Activated CD4-positive, CD25-positive, alpha-beta regulatory T cell treated with anti-CD3 and anti-CD28 coated beads, Interleukin-2, amount 50 U/mL, for 72 hours (primary cell): ENCODE measurements at regions not wholly inside any gene's neighbourhood (a gene's known extent, or its start where the extent isn't known, plus 50 kb on each side); places are given as distances from the start of the nearest gene placed in this dataset.

Source experiments
- DNase-seq: peaks from one replicate; pipeline ENCODE4 v3.0.0; 2021

DNA sequence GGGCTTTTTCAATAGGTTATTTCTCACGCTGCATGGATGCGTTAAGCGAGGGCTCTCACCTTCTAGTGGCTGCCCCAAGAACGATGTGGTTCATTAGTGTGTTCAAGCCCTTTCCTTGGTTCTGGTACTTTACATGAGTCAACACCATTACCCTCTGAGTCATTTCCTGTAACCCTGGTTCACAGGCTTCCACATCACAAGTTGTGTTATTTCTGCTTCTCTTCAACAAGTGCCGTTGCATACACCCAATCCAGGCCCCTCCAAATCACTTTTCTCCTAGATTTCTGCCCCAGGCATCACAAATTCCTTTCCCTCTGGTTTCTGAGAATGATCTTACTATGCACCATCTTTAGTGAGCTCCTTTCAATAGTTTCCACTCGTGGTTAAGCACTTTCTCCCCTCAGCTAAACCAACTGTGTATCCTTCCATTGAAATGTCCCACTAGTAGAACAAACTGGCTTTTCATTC, 69.5 kb upstream of the RAD23B start:
- DNase-seq: no peak

GRCh38 chr9:107214381-107214780, 68.7 kb upstream of the RAD23B start:
- DNase-seq: no peak

GRCh38 chr9:107214915-107215314, 68.2 kb upstream of the RAD23B start:
- no peak for DNase-seq

- no peak for DNase-seq
These were observed 67.7 kb upstream of the RAD23B start for GRCh38 chr9:107215381-107215780.

- DNase-seq: no peak
These were observed 66.8 kb upstream of the RAD23B start for GRCh38 chr9:107216329-107216728.

GRCh38 chr9:107218829-107219485, 64.1 kb upstream of the RAD23B start:
- no peak for DNase-seq

GRCh38 chr9:107219486-107220077, 63.5 kb upstream of the RAD23B start:
- DNase-seq: no peak

DNA sequence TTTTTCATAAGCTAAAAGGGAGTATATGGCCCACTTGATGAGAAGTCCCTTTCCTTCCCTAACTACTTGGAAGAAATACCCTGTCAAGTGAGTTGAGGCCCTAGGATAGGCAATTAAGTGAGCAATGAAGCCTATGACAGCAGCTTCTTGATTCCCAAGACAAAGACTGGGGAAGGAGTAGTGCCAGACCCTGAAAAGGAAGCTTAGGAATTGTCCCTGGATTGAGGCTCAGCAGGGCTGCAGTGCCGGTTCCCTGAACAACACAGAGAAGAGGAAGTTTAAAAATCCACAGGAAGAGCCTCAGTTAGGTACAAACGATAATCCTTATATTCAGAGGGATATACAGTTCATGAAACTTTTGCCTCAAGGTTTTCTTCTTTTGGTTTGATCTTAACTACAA, 61.8 kb upstream of the RAD23B start:
- DNase-seq: no peak

DNA sequence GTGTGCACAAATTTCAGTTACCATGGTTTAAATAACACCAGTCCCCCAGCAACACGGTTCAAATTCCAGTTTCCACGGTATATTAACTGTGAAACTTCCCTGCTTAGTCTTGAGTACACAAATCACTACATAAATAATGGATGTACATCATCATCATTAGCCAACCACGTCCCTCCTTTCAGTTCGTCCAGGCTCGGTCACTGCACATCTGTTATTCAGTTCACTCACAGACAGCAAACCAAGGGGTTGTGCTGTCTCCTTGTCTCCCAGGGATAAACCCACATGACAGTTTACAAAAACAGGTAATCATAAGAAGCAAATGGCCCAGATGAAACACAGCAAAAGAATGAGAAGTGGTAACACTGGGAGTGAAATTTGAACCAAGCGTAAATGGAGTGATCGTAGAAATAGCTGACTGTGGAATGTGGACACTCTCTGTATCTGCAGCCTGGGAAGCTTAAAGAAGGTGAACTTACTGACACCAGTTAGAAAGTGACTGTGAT, 61.0 kb upstream of the RAD23B start:
- DNase-seq: no peak

DNA sequence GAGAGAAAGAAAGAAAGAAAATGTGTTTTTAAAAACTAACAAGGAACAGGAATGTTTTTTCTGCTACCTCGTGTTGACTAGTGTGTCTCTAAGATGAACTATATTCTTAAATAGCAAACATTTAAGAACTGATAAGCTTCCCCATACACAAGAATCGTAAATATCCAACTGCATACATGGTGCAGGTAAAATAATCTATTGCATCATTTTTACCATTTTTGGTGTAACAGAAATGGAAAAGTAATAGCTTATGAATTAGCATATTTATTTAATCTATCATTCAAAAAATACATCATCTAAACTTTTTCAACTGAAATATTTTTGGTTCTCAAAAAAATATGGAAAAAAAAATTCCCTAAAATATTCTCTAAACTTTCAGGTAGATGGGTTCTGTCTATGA, 59.7 kb upstream of the RAD23B start:
- no peak for DNase-seq

- DNase-seq: no peak
These were observed 58.8 kb upstream of the RAD23B start for GRCh38 chr9:107224252-107224651.

DNA sequence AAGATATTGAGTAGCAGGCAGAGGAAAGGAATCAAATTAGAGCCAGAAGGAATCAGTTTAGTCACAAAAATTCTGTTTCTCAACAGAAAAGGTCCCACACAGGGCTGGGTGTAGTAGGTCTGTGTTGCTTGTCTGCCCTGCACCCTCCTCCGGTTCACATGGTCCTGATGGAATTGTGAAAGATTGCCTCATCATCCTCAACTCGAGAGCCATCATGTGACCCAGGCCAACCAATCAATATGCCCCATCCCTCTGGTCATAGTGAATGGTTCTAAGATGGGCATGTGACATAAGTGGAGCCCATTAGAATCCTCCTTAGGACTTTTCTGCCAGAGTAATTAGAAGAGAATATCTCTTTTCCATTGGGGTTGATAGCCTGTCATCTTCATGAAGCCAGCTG, 56.7 kb upstream of the RAD23B start:
- DNase-seq: no peak

DNA sequence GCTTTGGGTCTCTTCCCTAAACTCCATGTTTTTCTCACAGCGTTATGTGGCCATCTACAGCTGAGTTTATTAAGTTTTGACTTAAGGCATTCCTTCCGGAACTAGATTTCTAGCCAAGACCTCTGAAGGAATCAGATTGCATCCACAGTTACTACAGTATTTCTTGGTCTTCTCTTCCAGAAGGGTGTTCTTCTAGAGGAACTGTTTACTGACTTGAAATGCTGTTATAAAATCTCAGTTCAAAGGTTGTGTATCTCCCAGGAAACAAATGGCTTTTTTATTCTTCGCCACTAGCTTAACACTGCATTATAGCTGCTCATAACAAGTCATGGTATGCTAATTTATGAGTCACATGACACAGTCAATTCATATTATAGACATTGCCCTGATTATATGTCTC, 55.3 kb upstream of the RAD23B start:
- no peak for DNase-seq

DNA sequence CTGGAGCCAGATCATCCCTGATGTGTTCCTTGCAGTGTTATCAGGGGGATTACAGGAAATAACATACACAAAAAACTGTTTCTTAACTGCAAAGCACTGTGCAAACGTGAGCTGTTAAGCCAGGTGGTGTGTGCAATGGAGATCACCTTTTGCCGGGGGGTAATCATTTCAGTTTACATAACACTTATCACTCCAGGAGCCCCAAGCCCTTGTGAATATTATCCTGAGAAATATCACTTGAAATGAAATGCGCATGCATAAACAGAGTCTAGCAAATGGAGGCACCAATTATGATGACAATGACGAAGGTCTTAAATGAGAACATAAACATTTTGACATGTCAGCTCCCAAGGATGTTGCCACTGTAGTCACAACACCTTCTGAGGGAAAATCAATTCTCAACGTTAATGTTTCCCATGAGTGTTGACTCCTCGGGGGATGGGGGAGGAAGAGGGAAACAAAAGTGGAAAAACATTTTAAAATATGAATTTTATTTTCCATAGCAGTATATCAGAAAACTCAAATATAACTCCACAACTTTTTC, 54.5 kb upstream of the RAD23B start:
- DNase-seq: no peak

DNA sequence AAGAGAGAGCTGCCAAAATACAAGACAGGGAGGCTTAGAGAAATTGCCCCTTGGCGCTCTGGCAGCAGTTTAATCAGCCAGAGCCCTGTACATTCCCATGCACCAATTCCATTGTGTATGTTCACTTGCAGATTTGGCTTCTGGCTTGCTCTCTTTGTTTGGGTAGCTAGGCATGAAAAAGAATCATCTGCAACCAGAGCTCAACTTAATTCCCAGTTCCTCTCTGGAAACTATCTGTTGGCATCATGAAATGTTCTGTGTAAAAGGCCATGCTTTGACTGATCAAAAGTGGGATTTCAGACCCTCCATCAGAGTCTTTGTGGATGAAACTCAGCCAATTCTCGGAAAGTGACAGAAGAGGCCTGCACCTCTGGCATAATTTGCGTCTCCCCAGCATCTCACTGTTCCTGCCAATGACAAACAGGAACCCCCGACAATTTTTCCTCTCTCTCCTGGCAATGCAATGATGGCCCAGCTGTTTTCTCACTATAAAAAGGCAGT, 53.8 kb upstream of the RAD23B start:
- no peak for DNase-seq
